GM18520 (cell line): ENCODE measurements at regions not wholly inside any gene's neighbourhood (a gene's known extent, or its start where the extent isn't known, plus 50 kb on each side); places are given as distances from the start of the nearest gene placed in this dataset.
"Not testable (repeated sequence)": the region's sequence is repeated elsewhere in the genome, so short reads cannot be mapped to it uniquely, and the experiment has no call there.

Experiments
- ATAC-seq: cut with Tn5 transposase; IDR thresholded peaks from one replicate; pipeline ENCODE4 v1.9.1; 2021; ENCODE audit not compliant: unreplicated experiment

- ATAC-seq = peak; percentile 44
Observed at GRCh38 chr4:42282081-42282901, 115.0 kb upstream of the SHISA3 start.

DNA sequence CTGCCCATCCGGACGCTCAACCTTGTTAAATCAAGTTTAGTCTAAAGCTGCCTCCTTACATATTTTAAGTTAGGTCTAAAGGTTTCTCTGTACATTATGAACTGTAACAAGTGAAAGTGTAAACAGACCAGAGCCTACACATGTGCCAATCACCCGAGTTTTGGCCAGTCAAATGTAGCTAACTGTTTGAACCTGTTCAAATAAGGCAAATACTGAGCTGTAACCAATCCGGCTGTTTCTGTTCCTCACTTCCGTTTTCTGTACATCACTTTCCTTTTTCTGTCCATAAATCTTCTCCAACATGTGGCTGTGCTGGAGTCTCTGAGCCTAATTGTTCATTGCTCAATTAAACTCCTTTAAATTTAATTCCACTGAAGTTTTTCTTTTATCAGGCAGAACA is 113.3 kb upstream of the SHISA3 start:
- no peak for ATAC-seq

DNA sequence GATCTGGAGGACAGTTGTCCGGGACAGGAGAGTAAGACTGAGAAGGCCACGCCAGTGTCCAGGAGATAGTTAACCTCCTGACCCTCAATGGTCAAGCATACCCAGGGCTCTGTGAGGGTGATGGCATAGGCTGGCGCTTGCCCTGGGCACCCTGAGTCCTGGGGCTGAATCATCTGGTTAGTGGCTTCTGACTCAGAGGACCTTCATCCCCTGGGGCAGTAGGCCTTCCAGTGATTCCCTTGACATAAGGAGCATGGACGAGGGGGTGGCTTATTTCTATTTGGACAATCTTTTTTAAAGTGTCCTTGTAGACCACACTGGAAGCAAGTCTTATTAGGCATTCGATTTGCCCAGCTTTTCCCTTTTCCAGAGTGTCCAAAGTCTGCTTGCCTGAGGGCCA is 108.4 kb upstream of the SHISA3 start:
- not testable (repeated sequence) for ATAC-seq

DNA sequence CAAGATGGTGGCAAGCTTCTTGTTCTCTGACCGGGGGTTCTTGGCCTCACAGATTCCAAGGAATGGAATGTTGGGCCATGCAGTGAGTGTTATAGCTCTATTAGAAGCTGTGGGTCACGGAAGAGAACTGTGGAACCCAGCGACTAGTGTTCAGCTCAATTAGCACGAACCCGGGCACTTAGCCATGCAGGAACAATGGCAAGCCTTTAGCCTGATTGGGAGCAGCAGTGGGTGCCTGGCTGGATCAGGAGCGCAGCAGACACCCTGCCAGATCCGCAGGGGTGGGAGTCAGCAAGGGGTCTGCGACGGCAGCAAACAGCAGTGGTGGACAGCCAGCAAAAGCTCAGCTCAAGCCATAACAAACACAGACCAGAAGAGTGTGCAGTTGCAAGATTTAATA is 105.1 kb upstream of the SHISA3 start:
- ATAC-seq = not testable (repeated sequence)

- no peak for ATAC-seq
Observed at GRCh38 chr4:42293967-42294813, 103.1 kb upstream of the SHISA3 start.

DNA sequence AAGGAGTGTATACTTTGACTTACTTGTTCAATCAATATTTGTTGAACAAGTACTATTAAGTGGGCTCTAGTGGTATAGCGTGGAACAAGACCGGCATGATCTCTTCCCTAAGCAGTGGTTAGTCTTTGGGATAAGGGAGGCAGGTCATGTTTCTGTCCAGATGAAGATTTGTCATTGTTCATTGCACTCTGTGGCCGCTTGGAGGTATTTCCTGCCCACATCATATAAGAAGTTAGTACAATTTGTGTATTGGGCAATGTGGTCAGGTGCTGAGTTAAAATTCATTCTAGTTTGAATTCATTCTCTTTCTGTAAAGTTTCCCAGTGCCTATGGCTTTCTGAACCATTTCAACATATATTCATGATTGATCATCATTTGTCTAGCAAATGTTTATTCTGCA is 101.1 kb upstream of the SHISA3 start:
- no peak for ATAC-seq

- ATAC-seq = no peak
Observed at GRCh38 chr4:42302348-42302747, 94.9 kb upstream of the SHISA3 start.

DNA sequence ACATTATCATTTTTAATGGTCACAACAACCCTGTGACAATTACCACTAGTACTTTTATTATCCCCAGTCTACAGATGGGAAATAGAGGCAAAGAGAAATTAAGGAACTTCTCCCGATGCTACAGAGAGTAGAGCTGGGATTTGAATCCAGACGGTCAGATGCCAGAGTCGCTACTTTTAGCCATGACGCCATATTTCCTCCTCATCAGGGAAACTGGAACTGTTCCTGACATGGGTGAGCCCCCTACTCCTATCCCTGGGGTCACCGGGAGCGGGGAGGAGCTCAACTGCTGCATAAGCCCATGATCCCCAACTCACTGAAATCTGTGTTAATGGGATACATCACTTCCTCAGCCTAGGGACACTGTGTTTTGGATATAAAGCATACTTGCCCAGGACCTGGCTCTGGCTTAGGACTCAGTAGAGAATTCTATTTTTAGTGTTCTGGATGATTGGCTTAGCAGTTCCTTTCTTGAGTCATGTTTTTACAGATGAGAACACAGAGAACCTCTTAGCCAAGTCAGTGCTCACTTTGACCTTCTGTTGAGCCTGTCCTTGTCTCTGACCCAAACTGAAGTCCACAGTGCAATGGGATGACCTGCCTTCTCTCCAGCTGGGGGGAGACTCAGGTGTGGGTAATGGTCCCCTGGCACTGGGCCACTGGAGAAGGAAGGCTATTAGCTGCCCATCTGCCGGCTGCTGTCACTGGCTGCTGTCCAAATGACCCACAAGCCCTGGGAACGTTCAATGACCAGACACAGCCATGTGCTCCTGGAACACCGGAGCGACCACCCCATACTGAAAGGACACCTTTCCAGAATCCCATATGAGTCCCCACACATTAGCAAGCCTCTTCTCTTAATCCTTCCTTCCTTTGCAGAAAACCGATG is 90.8 kb upstream of the SHISA3 start:
- no peak for ATAC-seq

DNA sequence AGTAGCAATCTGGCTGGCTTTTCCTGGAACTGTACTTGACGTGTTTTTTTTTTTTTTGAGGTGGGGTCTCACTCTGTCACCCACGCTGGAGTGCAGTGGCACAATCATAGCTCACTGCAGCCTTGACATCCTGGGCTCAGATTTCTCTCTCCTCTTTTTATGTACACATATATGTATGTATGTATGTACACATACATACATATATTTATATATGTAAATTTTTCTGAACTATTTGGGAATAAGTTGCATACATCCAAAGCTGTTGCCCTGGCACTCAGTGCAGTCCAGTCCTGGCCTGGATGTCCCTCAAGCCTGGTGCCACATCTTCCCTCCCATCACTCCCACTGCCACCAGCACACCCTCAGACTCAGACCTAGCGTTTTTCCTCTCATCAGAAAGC is 89.0 kb upstream of the SHISA3 start:
- no peak for ATAC-seq

DNA sequence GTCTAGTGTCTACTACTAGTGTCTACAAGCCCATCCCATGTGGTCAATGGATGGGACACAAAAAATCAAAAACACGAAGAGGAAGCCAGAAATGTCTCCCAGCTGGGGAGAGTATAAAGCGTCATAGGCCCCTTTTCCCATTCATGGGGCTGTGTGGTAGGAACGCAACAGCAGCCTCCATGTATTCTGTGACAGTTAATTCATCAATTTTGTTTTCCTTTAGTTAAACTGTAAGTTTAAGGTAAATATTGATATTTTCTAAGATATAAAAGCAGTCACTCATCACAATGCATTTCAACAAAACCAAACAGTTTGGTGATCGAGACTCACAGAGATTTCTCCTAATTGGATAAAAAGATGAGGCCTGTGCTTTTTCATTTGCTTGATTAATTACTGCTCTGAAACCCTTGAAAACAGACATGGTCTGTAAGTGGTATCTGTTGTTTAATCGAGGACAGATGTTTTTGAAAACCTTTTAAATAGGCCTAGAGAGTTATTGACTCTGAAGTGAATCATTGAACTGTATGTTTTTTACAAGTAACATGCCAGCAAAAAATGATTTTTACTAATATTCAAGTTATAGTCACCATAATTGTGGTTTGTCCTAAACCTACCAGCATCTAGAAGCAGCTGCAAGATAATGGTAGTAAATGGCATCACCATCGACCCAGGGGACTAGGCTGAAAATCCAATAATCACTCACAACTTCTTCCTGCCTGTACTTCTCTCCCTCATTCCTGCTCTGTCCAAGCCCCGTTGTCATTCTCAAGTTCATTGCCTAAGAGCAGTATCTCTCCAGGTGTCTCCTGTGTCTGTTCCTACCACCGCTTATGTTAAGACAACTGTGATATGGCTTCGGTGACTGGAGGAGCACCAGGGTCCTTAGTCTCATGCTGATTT is 87.7 kb upstream of the SHISA3 start:
- ATAC-seq = no peak

DNA sequence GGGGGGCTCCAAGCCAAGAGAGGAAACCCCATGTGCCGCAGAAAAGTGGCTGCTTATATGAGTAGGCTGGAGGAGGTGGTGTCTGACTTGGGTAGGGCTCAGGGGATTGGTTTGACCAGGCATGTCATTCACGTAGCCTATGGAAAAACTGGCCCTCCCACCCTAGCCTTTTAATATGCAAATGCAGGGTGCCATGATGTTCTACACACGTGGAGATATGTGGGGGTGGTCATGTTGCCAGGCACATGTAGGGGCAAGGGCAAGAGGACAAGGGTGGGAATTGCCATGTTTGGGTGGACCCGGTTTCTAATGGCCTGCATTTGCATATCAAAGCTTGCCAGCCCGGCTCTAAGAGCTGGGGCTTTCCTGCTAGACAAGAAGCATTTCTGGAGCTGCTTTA is 86.9 kb upstream of the SHISA3 start:
- ATAC-seq = no peak

GRCh38 chr4:42310806-42311205 is 86.5 kb upstream of the SHISA3 start:
- ATAC-seq = no peak

GRCh38 chr4:42311591-42311990 is 85.7 kb upstream of the SHISA3 start:
- no peak for ATAC-seq

GRCh38 chr4:42313420-42313819 is 83.9 kb upstream of the SHISA3 start:
- not testable (repeated sequence) for ATAC-seq

DNA sequence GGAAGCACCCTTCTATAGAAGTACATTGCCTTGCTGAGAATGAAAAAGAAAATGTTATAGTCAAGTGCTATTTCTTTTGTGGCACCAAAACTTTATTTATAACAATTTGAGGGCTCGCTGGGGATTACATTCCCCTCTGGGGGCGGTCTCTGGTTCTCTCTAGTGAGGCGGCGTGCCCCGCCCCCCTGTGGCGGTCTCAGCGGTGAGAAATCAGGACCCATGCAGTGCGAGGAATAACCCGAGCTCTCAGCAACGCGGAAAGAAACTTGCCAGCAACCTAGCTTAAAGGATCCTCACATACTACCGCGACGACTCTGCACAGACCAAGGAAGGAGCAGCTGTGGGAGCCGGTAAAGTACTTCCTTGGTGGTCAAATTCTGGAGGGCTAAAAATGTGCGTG is 83.4 kb upstream of the SHISA3 start:
- ATAC-seq = no peak

- ATAC-seq = no peak
Observed at GRCh38 chr4:42315231-42315630, 82.1 kb upstream of the SHISA3 start.

- no peak for ATAC-seq
Observed at GRCh38 chr4:42320822-42321388, 76.4 kb upstream of the SHISA3 start.

- no peak for ATAC-seq
Observed at GRCh38 chr4:42326040-42326439, 71.2 kb upstream of the SHISA3 start.

DNA sequence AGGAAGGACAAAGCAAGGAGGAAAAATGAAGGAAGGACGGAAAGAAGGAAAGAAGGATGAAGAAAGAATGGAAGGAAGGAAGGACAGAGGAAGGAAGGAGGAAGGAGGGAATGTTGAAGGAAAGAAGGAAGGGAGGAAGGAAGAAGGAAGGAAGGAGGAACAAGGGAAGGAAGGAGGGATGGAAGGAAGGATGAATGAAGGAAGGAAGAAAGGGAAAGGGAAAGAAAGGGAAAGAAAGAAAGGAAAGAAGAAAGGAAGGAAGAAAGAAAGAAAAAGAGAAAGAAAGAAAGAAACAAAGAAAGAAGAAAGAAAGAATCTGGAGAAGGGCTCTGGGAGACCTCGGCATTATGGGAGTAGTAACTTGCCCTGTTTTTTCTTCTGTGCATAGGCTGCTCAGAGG is 70.8 kb upstream of the SHISA3 start:
- ATAC-seq = no peak

DNA sequence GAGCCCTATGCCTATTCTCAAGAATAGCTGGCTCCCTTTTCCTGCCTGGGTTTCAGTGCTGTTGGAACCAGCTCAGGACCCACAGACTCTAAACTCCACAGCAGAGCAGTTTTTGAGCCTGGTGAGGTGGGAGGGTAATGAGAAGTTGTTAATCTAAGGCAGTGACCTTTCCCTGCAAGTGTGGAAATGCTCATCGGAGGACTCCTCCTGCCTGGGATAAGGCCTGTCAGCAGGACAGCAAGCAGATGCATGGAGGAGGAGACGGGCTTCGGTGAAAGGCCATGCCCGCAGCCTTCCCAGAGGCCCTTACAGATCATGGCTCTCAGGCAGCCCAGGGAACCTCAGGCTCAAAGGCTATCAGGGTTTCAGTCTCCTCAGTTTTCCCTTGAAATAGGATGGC is 70.0 kb upstream of the SHISA3 start:
- no peak for ATAC-seq
